ENCODE measurements at regions not wholly inside any gene's neighbourhood (a gene's known extent, or its start where the extent isn't known, plus 50 kb on each side); places are given as distances from the start of the nearest gene placed in this dataset.

DNA sequence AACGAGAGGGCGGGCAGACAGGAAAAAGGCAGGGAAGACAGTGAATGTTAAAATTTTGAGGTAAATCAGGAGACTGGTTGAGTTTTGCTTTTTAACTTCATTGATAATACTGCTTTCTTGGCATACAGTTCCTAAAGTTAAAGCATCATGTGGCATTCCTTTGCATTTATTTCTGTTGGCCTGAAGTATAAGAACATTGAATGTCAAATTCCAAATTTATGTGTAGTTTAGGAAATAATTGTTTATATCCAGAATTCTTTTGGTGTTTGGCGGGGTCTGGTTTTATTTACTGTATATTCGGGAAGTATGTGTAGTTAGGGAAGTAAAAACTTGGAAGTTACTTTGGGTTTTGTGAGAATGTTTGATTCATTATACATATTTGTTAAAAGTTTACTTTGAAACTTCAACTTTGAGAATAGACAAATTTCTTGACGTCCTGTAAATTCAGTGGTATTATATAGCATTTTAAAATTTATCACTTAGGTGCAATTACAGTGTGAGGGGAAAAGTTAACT lies 83.2 kb downstream of the PTPDC1 start:
- Histone ChIP-seq H3K4me3 (ENCODE audit: low read length) (peak overlapping the region; percentile 99), H3K9me3 (ENCODE audit: low read length) (no peaks in the 10 kb centered on the region), H3K27me3 (ENCODE audit: low read length) (no peaks in the 10 kb centered on the region), H3K4me1 (ENCODE audit: low read length) (peaks cover 56% of the 10 kb centered on the region), H3K36me3 (ENCODE audit: insufficient read depth, low read length) (peaks cover 25% of the 10 kb centered on the region; the same call in 1 of the 2 replicates), H3K9me2 (replicated peaks; ENCODE audit: insufficient read depth, low read length) (no peaks in the 10 kb centered on the region), H3K79me2 (ENCODE audit: low read length) (peaks cover 56% of the 10 kb centered on the region), H2AFZ (ENCODE audit: low read length) (no peak overlapping the region), H3K4me2 (ENCODE audit: low read depth, low read length, poor library complexity, severe bottlenecking) (peak overlapping the region; percentile 81), H3K9ac (ENCODE audit: low read length) (peak overlapping the region; percentile 93), H4K20me1 (ENCODE audit: insufficient read depth, low read depth, low read length) (peaks cover 47% of the 10 kb centered on the region), H3K27ac (ENCODE audit: low read length) (peak overlapping the region; percentile 85)
- no peak for DNase-seq

DNA sequence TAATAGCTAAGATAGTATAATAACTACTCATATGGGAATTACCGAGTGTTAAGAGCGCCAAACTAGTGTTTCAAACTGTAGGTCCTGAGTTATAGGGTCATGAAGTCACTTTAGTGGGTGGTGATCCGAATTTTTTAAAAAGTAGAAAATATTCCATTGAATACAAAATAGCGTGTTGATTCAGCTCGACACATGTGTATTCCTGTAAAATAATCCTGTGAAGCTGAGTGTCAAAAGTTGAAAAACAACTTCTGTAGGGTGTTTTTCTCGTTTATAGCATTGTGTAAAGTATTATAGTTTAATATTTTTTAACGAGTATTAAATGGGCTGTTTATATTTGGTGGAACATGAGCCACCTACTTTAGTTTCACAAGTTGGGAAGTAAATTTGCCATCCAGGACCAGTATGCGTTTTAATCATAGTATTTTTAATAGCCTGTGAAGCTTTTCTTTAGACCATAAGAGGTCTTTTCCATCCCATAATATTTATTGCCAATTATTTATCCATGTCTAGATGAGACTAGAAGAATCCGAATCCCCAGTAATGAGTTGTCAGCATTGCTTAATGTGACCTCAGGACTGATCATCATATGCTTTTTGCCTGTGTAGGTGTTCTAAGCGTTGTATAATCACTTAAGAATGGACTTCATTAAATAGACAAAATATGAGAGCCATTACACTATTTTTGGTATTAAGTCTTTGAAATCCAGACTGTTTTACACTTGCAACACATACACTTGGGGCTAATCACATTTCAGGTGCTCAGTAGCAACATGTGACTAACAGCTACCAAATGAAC lies 84.1 kb downstream of the PTPDC1 start:
- DNase-seq = no peak
- Histone ChIP-seq H3K4me1 (ENCODE audit: low read length) (peaks cover 66% of the 10 kb centered on the region), H2AFZ (ENCODE audit: low read length) (no peak overlapping the region), H3K9me3 (ENCODE audit: low read length) (no peaks in the 10 kb centered on the region), H3K4me3 (ENCODE audit: low read length) (peak overlapping the region; percentile 99), H3K9ac (ENCODE audit: low read length) (peak overlapping the region; percentile 93), H3K27me3 (ENCODE audit: low read length) (no peaks in the 10 kb centered on the region), H3K4me2 (ENCODE audit: low read depth, low read length, poor library complexity, severe bottlenecking) (peak overlapping the region; percentile 81), H3K36me3 (ENCODE audit: insufficient read depth, low read length) (peaks cover 30% of the 10 kb centered on the region; the same call in 1 of the 2 replicates), H3K9me2 (replicated peaks; ENCODE audit: insufficient read depth, low read length) (no peaks in the 10 kb centered on the region), H3K79me2 (ENCODE audit: low read length) (peaks cover 66% of the 10 kb centered on the region), H4K20me1 (ENCODE audit: insufficient read depth, low read depth, low read length) (peaks cover 51% of the 10 kb centered on the region), H3K27ac (ENCODE audit: low read length) (peak overlapping the region; percentile 85)

DNA sequence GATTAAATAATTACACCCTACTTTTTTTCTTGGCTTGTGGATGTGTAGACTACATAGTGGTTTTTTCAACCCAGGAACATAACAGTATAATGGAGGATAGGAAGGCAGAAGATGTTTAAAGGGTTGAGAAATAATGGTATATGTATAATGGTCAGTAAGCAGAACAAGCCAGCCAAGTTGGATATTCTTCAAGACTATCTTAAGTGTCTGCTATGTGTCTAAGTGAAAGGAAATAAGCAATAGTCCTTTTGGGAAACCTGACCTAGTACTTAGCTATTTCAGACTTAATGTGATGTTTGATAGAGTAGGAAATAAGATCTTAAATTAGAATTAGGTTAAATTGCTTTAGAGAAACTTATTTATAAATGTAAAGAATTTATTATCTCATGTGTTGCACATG lies 85.7 kb downstream of the PTPDC1 start:
- no peaks in the 10 kb centered on the region for H3K9me3 ChIP-seq (ENCODE audit: low read length)
- DNase-seq = no peak
- peaks cover 80% of the 10 kb centered on the region for H3K4me1 ChIP-seq (ENCODE audit: low read length)
- H3K27me3 ChIP-seq (ENCODE audit: low read length) = no peaks in the 10 kb centered on the region
- H3K36me3 ChIP-seq (ENCODE audit: insufficient read depth, low read length) = peaks cover 43% of the 10 kb centered on the region; the same call in 1 of the 2 replicates
- peaks cover 67% of the 10 kb centered on the region for H4K20me1 ChIP-seq (ENCODE audit: insufficient read depth, low read depth, low read length)
- H3K4me2 ChIP-seq (ENCODE audit: low read depth, low read length, poor library complexity, severe bottlenecking) = peak overlapping the region; percentile 81
- peak overlapping the region; percentile 85 for H3K27ac ChIP-seq (ENCODE audit: low read length)
- no peak overlapping the region for H2AFZ ChIP-seq (ENCODE audit: low read length)
- peak overlapping the region; percentile 99 for H3K4me3 ChIP-seq (ENCODE audit: low read length)
- no peak overlapping the region for H3K9ac ChIP-seq (ENCODE audit: low read length)
- peaks cover 82% of the 10 kb centered on the region for H3K79me2 ChIP-seq (ENCODE audit: low read length)
- H3K9me2 ChIP-seq (replicated peaks; ENCODE audit: insufficient read depth, low read length) = no peaks in the 10 kb centered on the region

DNA sequence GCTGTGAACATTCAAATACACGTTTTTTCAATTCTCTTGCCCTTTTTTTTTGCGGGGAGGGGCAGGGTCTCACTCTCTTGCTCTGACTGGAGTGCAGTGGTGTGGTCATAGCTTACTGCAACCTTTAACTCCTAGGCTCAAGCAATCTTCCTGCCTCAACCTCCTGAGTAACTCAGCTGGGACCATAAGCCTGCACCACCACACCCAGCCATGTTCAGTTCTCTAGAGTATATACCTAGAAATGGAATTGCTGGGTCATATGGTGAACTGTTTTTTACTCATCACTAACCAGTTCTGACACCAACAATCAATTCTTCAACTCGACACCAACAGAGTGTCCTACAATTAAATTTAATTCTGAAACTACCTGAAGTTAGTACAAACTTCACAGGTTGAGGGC lies 85.5 kb upstream of the ZNF169 start:
- H3K9me3 ChIP-seq (ENCODE audit: low read length) = no peaks in the 10 kb centered on the region
- H3K36me3 ChIP-seq (ENCODE audit: insufficient read depth, low read length) = peaks cover 69% of the 10 kb centered on the region
- H3K9ac ChIP-seq (ENCODE audit: low read length) = no peak overlapping the region
- H3K79me2 ChIP-seq (ENCODE audit: low read length) = peaks cover 93% of the 10 kb centered on the region
- no peaks in the 10 kb centered on the region for H3K27me3 ChIP-seq (ENCODE audit: low read length)
- peaks cover 79% of the 10 kb centered on the region for H3K4me1 ChIP-seq (ENCODE audit: low read length)
- peaks cover 64% of the 10 kb centered on the region for H4K20me1 ChIP-seq (ENCODE audit: insufficient read depth, low read depth, low read length)
- DNase-seq = no peak
- no peak overlapping the region for H3K4me3 ChIP-seq (ENCODE audit: low read length)
- H3K9me2 ChIP-seq (replicated peaks; ENCODE audit: insufficient read depth, low read length) = no peaks in the 10 kb centered on the region
- H3K4me2 ChIP-seq (ENCODE audit: low read depth, low read length, poor library complexity, severe bottlenecking) = peak overlapping the region; percentile 43
- H2AFZ ChIP-seq (ENCODE audit: low read length) = no peak overlapping the region
- H3K27ac ChIP-seq (ENCODE audit: low read length) = 0 out of 2 replicates have a peak overlapping the region, but pooled peaks have one; percentile 7

DNA sequence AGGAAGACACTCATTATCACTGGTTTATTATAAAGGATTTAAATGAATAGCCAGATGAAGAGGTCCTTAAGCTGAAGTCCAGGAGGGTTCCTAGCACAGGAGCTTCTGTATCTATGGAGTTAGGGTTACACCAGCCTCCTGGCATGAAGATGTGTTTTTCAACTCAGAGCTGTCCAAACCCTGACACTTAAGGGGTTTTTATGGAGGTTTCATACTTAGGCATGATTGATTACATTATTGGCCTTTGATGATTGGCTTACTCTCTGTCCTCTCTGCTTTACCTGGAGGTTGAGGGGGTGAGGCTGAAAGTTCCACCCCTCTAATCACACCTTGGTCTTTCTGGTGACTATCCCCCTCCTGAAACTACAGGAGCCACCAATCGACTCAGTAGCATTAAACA lies 84.9 kb upstream of the ZNF169 start:
- peaks cover 74% of the 10 kb centered on the region for H3K4me1 ChIP-seq (ENCODE audit: low read length)
- H3K9me3 ChIP-seq (ENCODE audit: low read length) = no peaks in the 10 kb centered on the region
- no peak overlapping the region for H3K9ac ChIP-seq (ENCODE audit: low read length)
- peaks cover 92% of the 10 kb centered on the region for H3K79me2 ChIP-seq (ENCODE audit: low read length)
- H3K4me2 ChIP-seq (ENCODE audit: low read depth, low read length, poor library complexity, severe bottlenecking) = peak overlapping the region; percentile 43
- peaks cover 60% of the 10 kb centered on the region for H4K20me1 ChIP-seq (ENCODE audit: insufficient read depth, low read depth, low read length)
- no peaks in the 10 kb centered on the region for H3K27me3 ChIP-seq (ENCODE audit: low read length)
- H3K9me2 ChIP-seq (replicated peaks; ENCODE audit: insufficient read depth, low read length) = no peaks in the 10 kb centered on the region
- no peak for DNase-seq
- no peak overlapping the region for H3K4me3 ChIP-seq (ENCODE audit: low read length)
- H3K27ac ChIP-seq (ENCODE audit: low read length) = 0 out of 2 replicates have a peak overlapping the region, but pooled peaks have one; percentile 48
- H2AFZ ChIP-seq (ENCODE audit: low read length) = no peak overlapping the region
- peaks cover 66% of the 10 kb centered on the region for H3K36me3 ChIP-seq (ENCODE audit: insufficient read depth, low read length)

DNA sequence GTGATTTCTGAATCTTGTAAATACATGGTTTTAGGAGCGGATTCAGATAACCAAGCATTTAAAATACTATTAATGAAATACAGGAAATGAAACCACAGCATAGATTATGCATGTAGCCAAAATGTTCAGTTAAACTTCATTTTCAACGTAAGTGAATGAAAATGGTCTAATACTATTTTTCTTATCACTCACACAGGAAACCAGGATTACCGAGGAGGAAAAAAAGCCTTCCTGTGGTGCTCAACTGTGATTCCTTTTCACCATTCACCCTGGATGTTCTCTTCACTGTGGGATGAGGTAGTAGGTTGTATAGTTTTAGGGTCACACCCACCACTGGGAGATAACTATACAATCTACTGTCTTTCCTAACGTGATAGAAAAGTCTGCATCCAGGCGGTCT lies 83.4 kb upstream of the ZNF169 start:
- peaks cover 59% of the 10 kb centered on the region for H3K4me1 ChIP-seq (ENCODE audit: low read length)
- H3K27ac ChIP-seq (ENCODE audit: low read length) = peak overlapping the region; percentile 48
- peaks cover 59% of the 10 kb centered on the region for H3K36me3 ChIP-seq (ENCODE audit: insufficient read depth, low read length)

DNA sequence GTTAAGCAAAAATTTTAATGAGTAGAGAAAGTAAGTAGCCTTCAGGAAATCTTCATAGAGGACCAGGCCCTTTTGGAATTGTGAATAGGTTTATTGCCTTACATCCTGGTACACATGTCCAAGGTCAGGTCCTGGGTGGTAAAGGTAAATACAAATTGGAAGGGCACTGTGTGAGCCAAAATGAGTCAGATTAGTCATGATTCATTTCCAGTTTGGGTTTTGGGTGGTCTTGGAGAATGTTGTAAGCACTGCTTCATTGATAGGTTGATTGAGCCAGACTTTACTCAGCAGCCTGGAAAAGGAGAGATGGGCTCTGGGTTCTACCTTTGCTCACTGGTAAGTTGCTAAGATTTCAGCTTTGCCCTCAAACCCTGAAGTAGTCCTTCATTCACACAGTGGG lies 82.5 kb upstream of the ZNF169 start:
- H3K4me1 ChIP-seq (ENCODE audit: low read length) = peaks cover 50% of the 10 kb centered on the region

More for the DNA sequence above, 83.4 kb upstream of the ZNF169 start:
- H3K4me3 ChIP-seq (ENCODE audit: low read length) = no peak overlapping the region
- H3K27me3 ChIP-seq (ENCODE audit: low read length) = no peaks in the 10 kb centered on the region
- DNase-seq = no peak
- H2AFZ ChIP-seq (ENCODE audit: low read length) = no peak overlapping the region
- peaks cover 83% of the 10 kb centered on the region for H3K79me2 ChIP-seq (ENCODE audit: low read length)
- peak overlapping the region; percentile 43 for H3K4me2 ChIP-seq (ENCODE audit: low read depth, low read length, poor library complexity, severe bottlenecking)
- no peaks in the 10 kb centered on the region for H3K9me3 ChIP-seq (ENCODE audit: low read length)
- H3K9me2 ChIP-seq (replicated peaks; ENCODE audit: insufficient read depth, low read length) = no peaks in the 10 kb centered on the region
- H3K9ac ChIP-seq (ENCODE audit: low read length) = no peak overlapping the region
- H4K20me1 ChIP-seq (ENCODE audit: insufficient read depth, low read depth, low read length) = peaks cover 49% of the 10 kb centered on the region

DNA sequence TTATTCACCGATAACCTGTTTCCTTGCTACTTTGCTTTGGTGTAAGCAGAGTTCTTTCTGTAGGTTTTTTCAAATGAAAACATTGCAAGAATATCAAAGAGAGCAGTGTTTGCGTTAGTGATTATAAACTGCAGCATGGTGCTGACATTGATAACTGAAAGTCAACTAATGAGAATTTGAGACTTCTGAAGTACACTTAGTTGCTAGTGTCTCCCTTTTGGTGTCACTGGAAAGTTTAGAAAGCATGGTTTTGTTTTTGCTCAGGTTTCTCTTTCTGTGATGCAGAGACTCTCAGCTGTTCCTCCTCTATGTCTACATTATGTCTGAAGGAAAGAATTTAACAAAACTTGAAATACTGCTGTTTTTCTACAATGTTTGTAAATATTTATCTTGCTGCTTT lies 80.2 kb upstream of the ZNF169 start:
- H3K36me3 ChIP-seq (ENCODE audit: insufficient read depth, low read length) = peaks cover 42% of the 10 kb centered on the region
- H3K4me2 ChIP-seq (ENCODE audit: low read depth, low read length, poor library complexity, severe bottlenecking) = no peak overlapping the region
- H3K4me1 ChIP-seq (ENCODE audit: low read length) = peaks cover 27% of the 10 kb centered on the region
- no peaks in the 10 kb centered on the region for H3K9me3 ChIP-seq (ENCODE audit: low read length)
- peaks cover 51% of the 10 kb centered on the region for H3K79me2 ChIP-seq (ENCODE audit: low read length)
- H4K20me1 ChIP-seq (ENCODE audit: insufficient read depth, low read depth, low read length) = peaks cover 28% of the 10 kb centered on the region
- no peak for DNase-seq
- H3K4me3 ChIP-seq (ENCODE audit: low read length) = no peak overlapping the region
- no peak overlapping the region for H3K9ac ChIP-seq (ENCODE audit: low read length)
- H3K9me2 ChIP-seq (replicated peaks; ENCODE audit: insufficient read depth, low read length) = no peaks in the 10 kb centered on the region
- H3K27ac ChIP-seq (ENCODE audit: low read length) = no peak overlapping the region
- no peaks in the 10 kb centered on the region for H3K27me3 ChIP-seq (ENCODE audit: low read length)
- no peak overlapping the region for H2AFZ ChIP-seq (ENCODE audit: low read length)

More for the DNA sequence above, 82.5 kb upstream of the ZNF169 start:
- no peaks in the 10 kb centered on the region for H3K27me3 ChIP-seq (ENCODE audit: low read length)
- peaks cover 55% of the 10 kb centered on the region for H3K36me3 ChIP-seq (ENCODE audit: insufficient read depth, low read length)
- H3K27ac ChIP-seq (ENCODE audit: low read length) = 0 out of 2 replicates have a peak overlapping the region, but pooled peaks have one; percentile 48
- H3K4me3 ChIP-seq (ENCODE audit: low read length) = no peak overlapping the region
- H3K9me2 ChIP-seq (replicated peaks; ENCODE audit: insufficient read depth, low read length) = no peaks in the 10 kb centered on the region
- no peaks in the 10 kb centered on the region for H3K9me3 ChIP-seq (ENCODE audit: low read length)
- H3K79me2 ChIP-seq (ENCODE audit: low read length) = peaks cover 74% of the 10 kb centered on the region
- peaks cover 45% of the 10 kb centered on the region for H4K20me1 ChIP-seq (ENCODE audit: insufficient read depth, low read depth, low read length)
- H2AFZ ChIP-seq (ENCODE audit: low read length) = no peak overlapping the region
- no peak overlapping the region for H3K4me2 ChIP-seq (ENCODE audit: low read depth, low read length, poor library complexity, severe bottlenecking)
- H3K9ac ChIP-seq (ENCODE audit: low read length) = no peak overlapping the region
- no peak for DNase-seq
